ENCODE measurements at regions not wholly inside any gene's neighbourhood (a gene's known extent, or its start where the extent isn't known, plus 50 kb on each side); places are given as distances from the start of the nearest gene placed in this dataset.

DNA sequence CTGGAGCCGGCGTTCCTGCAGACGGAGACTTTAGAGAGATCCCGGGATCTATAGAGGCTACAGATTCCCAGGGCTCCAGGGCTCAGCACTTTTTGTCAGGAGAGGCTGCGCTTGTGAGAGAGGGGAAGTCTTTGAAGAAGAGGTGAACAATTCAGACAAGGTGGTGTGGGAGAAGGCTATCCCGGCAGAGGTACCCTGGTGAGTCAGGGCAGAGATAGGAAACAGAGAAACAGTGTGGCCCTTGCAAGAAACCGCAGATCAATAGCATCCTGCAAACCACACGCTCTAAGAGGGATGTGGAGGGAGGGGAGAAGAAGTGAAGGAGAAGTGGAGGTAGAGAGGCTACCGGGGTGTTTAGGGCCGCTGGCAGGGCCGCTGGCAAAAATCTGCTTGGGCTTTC lies 160.5 kb upstream of the APCDD1 start:
- no peaks in the 10 kb centered on the region for H3K36me3 ChIP-seq
- ATAC-seq, result no peak
- intact Hi-C loops (cut with DNase I), result no loop called here
- peaks cover 0 to 4% (median 0%) of the 10 kb centered on the region in 11 donors for H3K9me3 ChIP-seq
- WGBS, 2 donors, result 93 to 94% methylated on average over 11 of the region's 11 CpGs
- no peak overlapping the region for H3K4me3 ChIP-seq
- H3K27me3 ChIP-seq, result no peaks in the 10 kb centered on the region
- H3K27ac ChIP-seq, result no peak overlapping the region
- peaks cover 0 to 11% (median 0%) of the 10 kb centered on the region in 9 donors for H3K4me1 ChIP-seq
- TF ChIP-seq CTCF (IDR thresholded peaks at IDR 0.05), result no peak
- no peak for DNase-seq

DNA sequence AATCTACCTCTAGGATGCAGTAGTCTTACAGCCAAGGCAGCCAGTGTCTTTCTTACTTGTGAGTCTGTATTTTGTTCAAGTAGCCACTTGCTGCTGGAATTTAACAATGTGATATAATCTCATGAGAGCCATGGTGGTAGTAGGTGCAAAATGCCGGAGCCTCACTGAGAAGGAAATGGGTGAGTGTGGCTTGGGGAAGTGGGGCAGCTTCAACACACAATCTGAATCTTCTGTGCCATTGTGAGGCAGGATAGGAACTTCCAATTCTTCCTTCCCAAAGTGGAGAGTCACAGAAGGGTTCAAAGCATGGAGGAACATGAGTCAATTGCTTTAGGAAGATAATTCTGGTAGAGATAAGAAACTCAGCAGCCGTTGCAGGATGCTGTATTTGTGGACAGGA lies 158.7 kb upstream of the APCDD1 start:
- TF ChIP-seq CTCF (IDR thresholded peaks at IDR 0.05), result no peak
- Histone ChIP-seq H3K4me3 (no peak overlapping the region), H3K9me3 (no peaks in the 10 kb centered on the region), H3K27me3 (no peaks in the 10 kb centered on the region), H3K36me3 (no peaks in the 10 kb centered on the region), H3K27ac (no peak overlapping the region), H3K4me1 (peaks cover 0 to 11% (median 0%) of the 10 kb centered on the region in 9 donors)
- DNase-seq (no peak), ATAC-seq (no peak)
- WGBS, 2 donors, result 51 to 69% methylated on average over 2 of the region's 2 CpGs
- intact Hi-C loops (cut with DNase I), result no loop called here

- Histone ChIP-seq H3K27ac (no peak overlapping the region), H3K4me3 (no peak overlapping the region), H3K27me3 (no peaks in the 10 kb centered on the region), H3K36me3 (no peaks in the 10 kb centered on the region), H3K4me1 (peaks cover 0 to 11% (median 0%) of the 10 kb centered on the region in 9 donors), H3K9me3 (no peaks in the 10 kb centered on the region)
- no peak for DNase-seq
- ATAC-seq, result no peak
- 93 to 94% methylated on average over 12 of the region's 12 CpGs for WGBS, 2 donors
- no peak for TF ChIP-seq CTCF (IDR thresholded peaks at IDR 0.05)
- intact Hi-C loops (cut with DNase I), result no loop called here
These were observed 157.9 kb upstream of the APCDD1 start for GRCh38 chr18:10296491-10296890.

- Histone ChIP-seq H3K27me3 (no peaks in the 10 kb centered on the region), H3K4me1 (peaks cover 0 to 11% (median 0%) of the 10 kb centered on the region in 9 donors), H3K36me3 (no peaks in the 10 kb centered on the region), H3K27ac (no peak overlapping the region), H3K9me3 (no peaks in the 10 kb centered on the region), H3K4me3 (no peak overlapping the region)
- ATAC-seq, result no peak
- DNase-seq, result no peak
- no peak for TF ChIP-seq CTCF (IDR thresholded peaks at IDR 0.05)
- intact Hi-C loops (cut with DNase I), result no loop called here
- 90 to 94% methylated on average over 9 of the region's 9 CpGs for WGBS, 2 donors
These were observed 157.3 kb upstream of the APCDD1 start for GRCh38 chr18:10297086-10297485.
